WERI-Rb-1 (cell line): ENCODE measurements at regions not wholly inside any gene's neighbourhood (a gene's known extent, or its start where the extent isn't known, plus 50 kb on each side); places are given as distances from the start of the nearest gene placed in this dataset.

Experiments
- DNase-seq: peaks from one replicate; pipeline ENCODE4 v3.0.0-alpha.2; 2020
- H3K27ac ChIP-seq: fragments of 250-450 bp; sonication (Bioruptor Pico); 2 replicates; pipeline ENCODE4 v1.5.1; 2020; ENCODE audit warnings: mild to moderate bottlenecking, moderate library complexity
- H3K27me3 ChIP-seq: fragments of 250-450 bp; sonication (Bioruptor Pico); 2 replicates; pipeline ENCODE4 v1.5.1; 2021; ENCODE audit warnings: mild to moderate bottlenecking, low read depth, moderate library complexity; ENCODE audit not compliant: insufficient read depth, severe bottlenecking
- H3K36me3 ChIP-seq: fragments of 250-450 bp; sonication (Bioruptor Pico); 2 replicates; pipeline ENCODE4 v1.5.1; 2020; ENCODE audit warnings: mild to moderate bottlenecking, moderate library complexity
- H3K4me3 ChIP-seq: 2 replicates; pipeline ENCODE4 v1.5.1; 2011; ENCODE audit warnings: low read depth, mild to moderate bottlenecking, control low read depth, low read length
- H3K9me3 ChIP-seq: fragments of 250-450 bp; sonication (Bioruptor Pico); 2 replicates; pipeline ENCODE4 v1.5.1; 2021; ENCODE audit warnings: mild to moderate bottlenecking, moderate library complexity; ENCODE audit not compliant: severe bottlenecking
- TF ChIP-seq, protein P1 (sequence below): IDR thresholded peaks from 2 replicates; pipeline ENCODE4 v1.5.1; 2011; ENCODE audit warnings: low read depth, mild to moderate bottlenecking, control low read depth, inconsistent platforms, low read length

DNA sequence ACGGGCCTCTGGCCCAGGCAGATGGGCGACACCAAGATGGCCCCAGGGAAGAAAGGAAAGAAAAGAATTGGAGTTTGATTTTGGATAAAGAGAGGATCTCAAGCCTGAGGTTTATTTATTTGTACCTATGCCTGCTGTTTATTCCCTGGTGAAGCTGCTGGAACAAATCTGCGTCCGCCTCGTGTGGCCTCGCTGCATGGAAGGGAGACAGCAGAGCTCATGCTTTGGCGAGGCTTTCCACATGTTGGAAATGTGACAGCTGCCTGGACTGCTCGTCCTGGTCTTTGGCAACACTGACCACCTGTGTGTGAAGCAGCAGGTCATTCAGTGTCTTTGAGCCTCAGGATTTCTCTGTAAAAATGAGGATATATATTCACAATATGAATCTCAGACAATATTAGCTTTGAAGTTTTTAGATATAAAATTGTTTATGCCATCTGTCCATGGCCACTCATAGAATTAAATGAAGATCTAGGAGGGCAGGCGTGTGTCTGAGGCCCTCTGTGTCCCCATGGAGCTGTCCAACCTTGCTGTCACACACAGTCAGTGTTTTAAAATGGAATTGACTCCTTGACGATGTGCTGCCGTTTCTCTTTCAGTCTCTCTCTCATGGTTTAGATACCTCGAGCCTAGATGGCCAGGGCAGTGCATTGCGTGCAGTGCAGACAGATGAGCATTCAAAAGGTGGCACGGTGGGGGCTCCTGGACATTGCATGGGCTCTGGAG is 94.3 kb downstream of the SOCS6 start:
- Histone ChIP-seq H3K4me3 (no peak overlapping the region), H3K27ac (no peak overlapping the region), H3K9me3 (no peaks in the 10 kb centered on the region), H3K36me3 (no peaks in the 10 kb centered on the region), H3K27me3 (no peaks in the 10 kb centered on the region)
- DNase-seq: no peak
- TF ChIP-seq, protein P1, sequence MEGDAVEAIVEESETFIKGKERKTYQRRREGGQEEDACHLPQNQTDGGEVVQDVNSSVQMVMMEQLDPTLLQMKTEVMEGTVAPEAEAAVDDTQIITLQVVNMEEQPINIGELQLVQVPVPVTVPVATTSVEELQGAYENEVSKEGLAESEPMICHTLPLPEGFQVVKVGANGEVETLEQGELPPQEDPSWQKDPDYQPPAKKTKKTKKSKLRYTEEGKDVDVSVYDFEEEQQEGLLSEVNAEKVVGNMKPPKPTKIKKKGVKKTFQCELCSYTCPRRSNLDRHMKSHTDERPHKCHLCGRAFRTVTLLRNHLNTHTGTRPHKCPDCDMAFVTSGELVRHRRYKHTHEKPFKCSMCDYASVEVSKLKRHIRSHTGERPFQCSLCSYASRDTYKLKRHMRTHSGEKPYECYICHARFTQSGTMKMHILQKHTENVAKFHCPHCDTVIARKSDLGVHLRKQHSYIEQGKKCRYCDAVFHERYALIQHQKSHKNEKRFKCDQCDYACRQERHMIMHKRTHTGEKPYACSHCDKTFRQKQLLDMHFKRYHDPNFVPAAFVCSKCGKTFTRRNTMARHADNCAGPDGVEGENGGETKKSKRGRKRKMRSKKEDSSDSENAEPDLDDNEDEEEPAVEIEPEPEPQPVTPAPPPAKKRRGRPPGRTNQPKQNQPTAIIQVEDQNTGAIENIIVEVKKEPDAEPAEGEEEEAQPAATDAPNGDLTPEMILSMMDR: no peak

DNA sequence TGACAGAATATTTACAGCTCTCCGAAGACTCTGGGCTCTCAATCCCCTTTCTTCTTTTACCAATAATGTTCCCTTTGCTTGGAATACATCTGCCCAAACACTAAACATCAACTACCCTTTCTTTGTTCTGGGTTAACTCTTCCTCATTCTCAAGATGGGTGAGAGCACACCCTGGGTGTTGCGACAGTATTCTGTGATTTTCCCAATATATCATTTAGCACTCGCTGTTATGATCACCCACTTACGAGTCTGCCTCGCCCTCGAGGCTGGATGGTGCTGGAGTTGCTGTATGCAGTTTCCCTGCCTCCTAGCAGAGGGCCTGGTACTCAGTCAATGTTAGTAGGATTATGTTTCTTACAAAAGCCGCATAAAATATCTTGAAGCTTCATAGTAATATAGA is 93.2 kb downstream of the SOCS6 start:
- Histone ChIP-seq H3K36me3 (no peaks in the 10 kb centered on the region), H3K27ac (no peak overlapping the region), H3K4me3 (no peak overlapping the region), H3K27me3 (no peaks in the 10 kb centered on the region), H3K9me3 (no peaks in the 10 kb centered on the region)
- TF ChIP-seq, protein P1: no peak
- no peak for DNase-seq

DNA sequence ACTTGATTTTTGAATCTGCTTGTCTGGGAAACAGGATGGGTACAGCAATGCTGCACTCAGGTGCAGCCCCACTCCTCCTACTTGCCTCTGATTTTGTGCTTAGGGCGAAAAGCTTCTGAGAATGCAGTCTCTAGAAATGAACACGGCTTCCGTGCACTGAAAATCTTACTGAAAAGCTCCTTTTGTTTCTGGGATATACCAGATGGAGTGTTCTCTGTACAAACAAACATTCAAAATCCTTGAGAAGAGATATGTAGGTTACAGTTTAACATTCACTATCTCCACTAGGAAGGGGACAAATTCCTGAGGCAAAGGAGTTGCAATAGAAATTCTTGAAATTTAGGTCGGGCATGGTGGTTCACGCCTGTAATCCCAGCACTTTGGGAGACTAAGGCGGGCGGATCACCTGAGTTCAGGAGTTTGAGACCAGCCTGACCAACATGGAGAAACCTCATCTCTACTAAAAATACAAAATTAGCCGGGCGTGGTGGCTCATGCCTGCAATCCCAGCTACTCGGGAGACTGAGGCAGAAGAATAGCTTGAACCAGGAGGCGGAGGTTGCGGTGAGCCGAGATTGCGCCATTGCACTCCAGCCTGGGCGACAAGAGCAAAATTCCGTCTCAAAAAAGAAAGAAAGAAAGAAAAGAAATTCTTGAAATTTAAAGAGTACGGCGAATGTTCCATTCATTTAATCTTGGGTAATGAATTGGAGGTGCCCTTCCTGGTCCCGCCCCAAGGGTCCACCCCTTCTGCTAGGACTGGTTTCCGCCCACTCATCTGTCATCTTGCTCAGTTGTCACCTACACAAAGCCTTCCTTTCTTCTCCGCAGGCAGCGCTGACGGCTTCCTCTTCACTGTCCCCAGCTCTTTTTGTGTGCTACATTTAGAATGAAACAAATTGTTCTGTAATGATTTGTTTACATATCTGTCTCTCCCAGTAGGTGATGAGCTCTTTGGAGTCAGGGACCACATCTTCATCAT is 92.4 kb downstream of the SOCS6 start:
- DNase-seq: no peak
- H3K4me3 ChIP-seq: no peak overlapping the region
- H3K27ac ChIP-seq: no peak overlapping the region
- TF ChIP-seq, protein P1: no peak
- H3K9me3 ChIP-seq: no peaks in the 10 kb centered on the region
- no peaks in the 10 kb centered on the region for H3K36me3 ChIP-seq
- H3K27me3 ChIP-seq: no peaks in the 10 kb centered on the region
